HEK293 (cell line): ENCODE measurements at regions not wholly inside any gene's neighbourhood (a gene's known extent, or its start where the extent isn't known, plus 50 kb on each side); places are given as distances from the start of the nearest gene placed in this dataset.

Source experiments
- CTCF ChIA-PET: fragments of 350-600 bp; formaldehyde crosslinking; extraction: SDS; loops from one replicate; lab custom pipeline; 2021; ENCODE audit warnings: antibody characterized with exemption; lab: Yijun Ruan, JAX
- POLR2A ChIA-PET: fragments of 300-600 bp; formaldehyde crosslinking; extraction: SDS; loops from one replicate; lab custom pipeline; 2020; ENCODE audit warnings: antibody characterized with exemption, inconsistent platforms; lab: Yijun Ruan, JAX
- H3K27ac ChIP-seq: fragments of 200-500 bp; sonication (Bioruptor generic); 2 replicates; pipeline ENCODE4 v1.5.1; 2014; ENCODE audit warnings: low read depth, low read length, control low read depth, inconsistent platforms; ENCODE audit errors: extremely low read depth
- H3K36me3 ChIP-seq, 2 experiments: fragments of 200-500 bp in 1 of 2; sonication (Bioruptor generic) in 1 of 2; 1 replicate in 1 of 2; 2 replicates in 1 of 2; pipeline ENCODE4 v1.5.1; 2014 to 2017; ENCODE audit warnings: inconsistent platforms in 2 of 2, low read length in 2 of 2; ENCODE audit not compliant: control insufficient read depth in 2 of 2, insufficient read depth in 1 of 2
- H3K4me1 ChIP-seq: fragments of 200-500 bp; sonication (Bioruptor generic); 2 replicates; pipeline ENCODE4 v1.5.1; 2014; ENCODE audit warnings: mild to moderate bottlenecking, low read length, inconsistent platforms; ENCODE audit not compliant: control insufficient read depth, insufficient read depth
- H3K4me3 ChIP-seq: 2 replicates; pipeline ENCODE4 v1.5.1; 2011; ENCODE audit warnings: low read depth, mild to moderate bottlenecking, control low read depth, low read length, moderate library complexity
- H3K9me3 ChIP-seq: fragments of 200-500 bp; sonication (Bioruptor generic); 2 replicates; pipeline ENCODE4 v1.5.1; 2014; ENCODE audit warnings: low read depth, low read length, inconsistent platforms; ENCODE audit not compliant: control insufficient read depth, insufficient read depth
- AEBP2 ChIP-seq: fragments of 450-650 bp; formaldehyde crosslinking; IDR thresholded peaks from 2 replicates; pipeline ENCODE4 v1.5.1; 2016; ENCODE audit warnings: missing biosample characterization, missing genetic modification characterization, borderline replicate concordance
- BCL11A ChIP-seq: fragments of 450-650 bp; formaldehyde crosslinking; IDR thresholded peaks from 2 replicates; pipeline ENCODE4 v1.5.1; 2016; ENCODE audit warnings: low read depth, missing biosample characterization, missing genetic modification characterization
- GFI1B ChIP-seq: fragments of 450-650 bp; formaldehyde crosslinking; IDR thresholded peaks from 2 replicates; pipeline ENCODE4 v1.5.1; 2016; ENCODE audit warnings: missing biosample characterization, missing genetic modification characterization
- RBAK ChIP-seq: fragments of 450-650 bp; formaldehyde crosslinking; IDR thresholded peaks from 2 replicates; pipeline ENCODE4 v1.5.1; 2016; ENCODE audit warnings: missing biosample characterization, missing genetic modification characterization
- REPIN1 ChIP-seq: fragments of 450-650 bp; formaldehyde crosslinking; IDR thresholded peaks from 2 replicates; pipeline ENCODE4 v1.5.1; 2017; ENCODE audit warnings: missing biosample characterization, missing genetic modification characterization, low read depth
- SCRT2 ChIP-seq: fragments of 450-650 bp; formaldehyde crosslinking; IDR thresholded peaks from 2 replicates; pipeline ENCODE4 v1.5.1; 2016; ENCODE audit warnings: missing biosample characterization, missing genetic modification characterization
- ZBTB7A ChIP-seq: fragments of 450-650 bp; formaldehyde crosslinking; IDR thresholded peaks from 2 replicates; pipeline ENCODE4 v1.5.1; 2016; ENCODE audit warnings: low read depth, missing biosample characterization, missing genetic modification characterization
- ZNF132 ChIP-seq: fragments of 450-650 bp; formaldehyde crosslinking; IDR thresholded peaks from 2 replicates; pipeline ENCODE4 v1.5.1; 2017; ENCODE audit warnings: missing biosample characterization, missing genetic modification characterization, borderline replicate concordance
- ZNF146 ChIP-seq: fragments of 450-650 bp; formaldehyde crosslinking; IDR thresholded peaks from 2 replicates; pipeline ENCODE4 v1.5.1; 2016; ENCODE audit warnings: missing biosample characterization, missing genetic modification characterization
- ZNF174 ChIP-seq: fragments of 450-650 bp; formaldehyde crosslinking; IDR thresholded peaks from 2 replicates; pipeline ENCODE4 v1.5.0; 2017; ENCODE audit warnings: missing biosample characterization, mild to moderate bottlenecking, missing genetic modification characterization
- ZNF211 ChIP-seq: fragments of 450-650 bp; formaldehyde crosslinking; IDR thresholded peaks from 2 replicates; pipeline ENCODE4 v1.5.1; 2016; ENCODE audit warnings: low read depth, missing biosample characterization, missing genetic modification characterization
- ZNF23 ChIP-seq: fragments of 450-650 bp; formaldehyde crosslinking; IDR thresholded peaks from 2 replicates; pipeline ENCODE4 v1.5.1; 2016; ENCODE audit warnings: missing biosample characterization, missing genetic modification characterization, borderline replicate concordance
- ZNF239 ChIP-seq: fragments of 450-650 bp; formaldehyde crosslinking; IDR thresholded peaks from 2 replicates; pipeline ENCODE4 v1.5.1; 2016; ENCODE audit warnings: missing biosample characterization, missing genetic modification characterization
- ZNF302 ChIP-seq: fragments of 450-650 bp; formaldehyde crosslinking; IDR thresholded peaks from 2 replicates; pipeline ENCODE4 v1.5.1; 2016; ENCODE audit warnings: missing biosample characterization, missing genetic modification characterization, low read depth
- ZNF324 ChIP-seq: fragments of 450-650 bp; formaldehyde crosslinking; IDR thresholded peaks from 2 replicates; pipeline ENCODE4 v1.5.1; 2016; ENCODE audit warnings: missing biosample characterization, missing genetic modification characterization
- ZNF335 ChIP-seq: fragments of 450-650 bp; formaldehyde crosslinking; conservative IDR thresholded peaks from 2 replicates; pipeline ENCODE4 v1.5.1; 2016; ENCODE audit warnings: missing biosample characterization, missing genetic modification characterization
- ZNF341 ChIP-seq: fragments of 450-650 bp; formaldehyde crosslinking; IDR thresholded peaks from 2 replicates; pipeline ENCODE4; 2016; ENCODE audit warnings: low read depth, missing biosample characterization, missing genetic modification characterization
- ZNF354C ChIP-seq: fragments of 450-650 bp; formaldehyde crosslinking; IDR thresholded peaks from 2 replicates; pipeline ENCODE4 v1.5.1; 2016; ENCODE audit warnings: missing biosample characterization, missing genetic modification characterization, low read depth, borderline replicate concordance
- ZNF394 ChIP-seq: fragments of 450-650 bp; formaldehyde crosslinking; IDR thresholded peaks from 2 replicates; pipeline ENCODE4 v1.5.1; 2016; ENCODE audit warnings: missing biosample characterization, missing genetic modification characterization, mild to moderate bottlenecking, moderate library complexity, borderline replicate concordance
- ZNF529 ChIP-seq: fragments of 450-650 bp; formaldehyde crosslinking; IDR thresholded peaks from 2 replicates; pipeline ENCODE4 v1.5.1; 2017; ENCODE audit warnings: missing genetic modification characterization, missing biosample characterization; ENCODE audit not compliant: insufficient replicate concordance
- ZNF530 ChIP-seq: fragments of 450-650 bp; formaldehyde crosslinking; IDR thresholded peaks from 2 replicates; pipeline ENCODE4 v1.5.1; 2016; ENCODE audit warnings: low read depth, missing biosample characterization, missing genetic modification characterization
- ZNF629 ChIP-seq: fragments of 450-650 bp; formaldehyde crosslinking; IDR thresholded peaks from 2 replicates; pipeline ENCODE4 v1.5.1; 2017; ENCODE audit warnings: missing biosample characterization, missing genetic modification characterization
- ZNF658 ChIP-seq: fragments of 450-650 bp; formaldehyde crosslinking; IDR thresholded peaks from 2 replicates; pipeline ENCODE4; 2016; ENCODE audit warnings: missing biosample characterization, missing genetic modification characterization
- ZNF660 ChIP-seq: fragments of 450-650 bp; IDR thresholded peaks from 2 replicates; pipeline ENCODE4 v1.5.1; 2018; ENCODE audit warnings: missing biosample characterization, mild to moderate bottlenecking, missing genetic modification characterization
- ZNF692 ChIP-seq: fragments of 450-650 bp; formaldehyde crosslinking; IDR thresholded peaks from 2 replicates; pipeline ENCODE4 v1.5.1; 2016; ENCODE audit warnings: missing biosample characterization, missing genetic modification characterization
- ZNF707 ChIP-seq: fragments of 450-650 bp; formaldehyde crosslinking; IDR thresholded peaks from 2 replicates; pipeline ENCODE4 v1.5.1; 2016; ENCODE audit warnings: missing biosample characterization, missing genetic modification characterization
- ZNF791 ChIP-seq: fragments of 450-650 bp; formaldehyde crosslinking; IDR thresholded peaks from 2 replicates; pipeline ENCODE4 v1.5.1; 2016; ENCODE audit warnings: missing biosample characterization, missing genetic modification characterization
- ZSCAN23 ChIP-seq: fragments of 450-650 bp; formaldehyde crosslinking; IDR thresholded peaks from 2 replicates; pipeline ENCODE4 v1.5.1; 2016; ENCODE audit warnings: missing biosample characterization, missing genetic modification characterization
- ZSCAN5A ChIP-seq: fragments of 450-650 bp; formaldehyde crosslinking; IDR thresholded peaks from 2 replicates; pipeline ENCODE4 v1.5.1; 2016; ENCODE audit warnings: missing biosample characterization, missing genetic modification characterization

- Histone ChIP-seq H3K4me3 (no peak overlapping the region), H3K36me3 (no peaks in the 10 kb centered on the region), H3K4me1 (no peaks in the 10 kb centered on the region), H3K9me3 (no peaks in the 10 kb centered on the region), H3K27ac (no peak overlapping the region)
- ChIA-PET POLR2A (no interaction called here), CTCF (no interaction called here)
- no peak for TF ChIP-seq BCL11A
- peak; percentile 54 for TF ChIP-seq ZNF335 (tag by site-specific recombination)
Observed at GRCh38 chr2:215556979-215557378, 121.1 kb upstream of the FN1 start.

- Histone ChIP-seq H3K27ac (no peak overlapping the region), H3K36me3 (no peaks in the 10 kb centered on the region), H3K9me3 (no peaks in the 10 kb centered on the region), H3K4me1 (no peaks in the 10 kb centered on the region), H3K4me3 (no peak overlapping the region)
- no peak for TF ChIP-seq ZNF530 (tag by site-specific recombination)
- no peak for TF ChIP-seq ZNF629 (tag by site-specific recombination)
- no peak for TF ChIP-seq ZNF660 (tag by site-specific recombination)
- no peak for TF ChIP-seq ZSCAN5A
- TF ChIP-seq RBAK (tag by site-specific recombination) = no peak
- no peak for TF ChIP-seq GFI1B
- no peak for TF ChIP-seq ZNF341 (tag by site-specific recombination)
- no peak for TF ChIP-seq ZBTB7A (tag by site-specific recombination)
- TF ChIP-seq REPIN1 (tag by site-specific recombination) = no peak
- TF ChIP-seq ZNF239 = no peak
- TF ChIP-seq ZNF707 (tag by site-specific recombination) = no peak
- ChIA-PET POLR2A (no interaction called here), CTCF (interaction anchor here (1.0 kb wide), 1 partner anchor 12 kb away, joined by 5 read pairs; no protein-coding TSS in a partner anchor)
Observed at GRCh38 chr2:215554689-215555498, 119.0 kb upstream of the FN1 start.

GRCh38 chr2:215553946-215554345, 118.1 kb upstream of the FN1 start:
- Histone ChIP-seq H3K9me3 (no peaks in the 10 kb centered on the region), H3K4me3 (no peak overlapping the region), H3K27ac (no peak overlapping the region), H3K36me3 (no peaks in the 10 kb centered on the region), H3K4me1 (no peaks in the 10 kb centered on the region)
- POLR2A ChIA-PET = no interaction called here
- CTCF ChIA-PET = interaction anchor here (0.6 to 0.7 kb wide), 2 partner anchors 76 to 182 kb away, joined by 3 to 8 read pairs; no protein-coding TSS in a partner anchor
- TF ChIP-seq ZNF324 (tag by site-specific recombination) (no peak), AEBP2 (tag by site-specific recombination) (no peak), ZNF23 (tag by site-specific recombination) (no peak), ZNF146 (no peak), ZNF529 (tag by site-specific recombination) (no peak), ZNF354C (tag by site-specific recombination) (no peak), ZNF791 (tag by site-specific recombination) (no peak), ZNF658 (tag by site-specific recombination) (no peak), REPIN1 (tag by site-specific recombination) (no peak), ZNF394 (tag by site-specific recombination) (no peak), ZNF302 (tag by site-specific recombination) (no peak), ZNF692 (tag by site-specific recombination) (no peak), ZNF211 (no peak), SCRT2 (tag by site-specific recombination) (no peak), ZBTB7A (tag by site-specific recombination) (no peak), ZNF132 (tag by site-specific recombination) (no peak), ZNF174 (tag by site-specific recombination) (no peak), ZSCAN23 (no peak)
